ENCODE measurements at regions not wholly inside any gene's neighbourhood (a gene's known extent, or its start where the extent isn't known, plus 50 kb on each side); places are given as distances from the start of the nearest gene placed in this dataset.

DNA sequence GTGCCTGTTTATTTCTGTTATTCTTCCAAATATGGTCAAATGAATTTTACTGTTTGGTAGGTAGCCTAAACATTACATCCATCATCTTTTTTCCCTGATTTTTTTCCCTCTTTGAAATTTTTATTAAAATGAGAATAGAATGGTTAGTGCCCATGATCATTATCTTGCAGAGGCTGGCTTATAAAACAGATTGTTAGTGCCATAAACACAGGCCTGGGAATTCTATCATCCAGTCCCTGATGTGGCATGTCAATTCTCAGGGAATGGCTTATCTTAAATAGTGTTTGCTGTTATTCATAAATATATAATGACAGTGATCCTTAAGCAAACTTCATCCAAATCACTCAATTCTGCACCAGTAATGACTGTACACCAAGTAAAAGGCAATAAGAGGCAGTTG, 207.3 kb downstream of the TUSC7 start:
- Mint-ChIP-seq H3K4me1 (ENCODE audit: unreplicated experiment) (no peaks in the 10 kb centered on the region), H3K9me3 (ENCODE audit: unreplicated experiment) (no peaks in the 10 kb centered on the region), H3K27ac (ENCODE audit: unreplicated experiment) (no peak overlapping the region), H3K27me3 (ENCODE audit: unreplicated experiment) (no peaks in the 10 kb centered on the region), H3K4me3 (ENCODE audit: unreplicated experiment) (no peak overlapping the region), H3K36me3 (ENCODE audit: low read depth, unreplicated experiment) (no peaks in the 10 kb centered on the region)
- DNase-seq (ENCODE audit: low spot score), result no peak
- no peak for TF ChIP-seq CTCF (IDR thresholded peaks at IDR 0.05; ENCODE audit: unreplicated experiment)

- H3K27me3 Mint-ChIP-seq (ENCODE audit: unreplicated experiment), result no peaks in the 10 kb centered on the region
- peaks cover 7% of the 10 kb centered on the region for H3K36me3 Mint-ChIP-seq (ENCODE audit: low read depth, unreplicated experiment)
- H3K9me3 Mint-ChIP-seq (ENCODE audit: unreplicated experiment), result no peaks in the 10 kb centered on the region
- TF ChIP-seq CTCF (IDR thresholded peaks at IDR 0.05; ENCODE audit: unreplicated experiment), result no peak
- no peak overlapping the region for H3K4me3 Mint-ChIP-seq (ENCODE audit: unreplicated experiment)
- no peak overlapping the region for H3K27ac Mint-ChIP-seq (ENCODE audit: unreplicated experiment)
- DNase-seq (ENCODE audit: low spot score), result no peak
- H3K4me1 Mint-ChIP-seq (ENCODE audit: unreplicated experiment), result no peaks in the 10 kb centered on the region
These were observed 211.4 kb downstream of the TUSC7 start for GRCh38 chr3:116920826-116921610.

GRCh38 chr3:116927918-116928317, 218.3 kb downstream of the TUSC7 start:
- DNase-seq (ENCODE audit: low spot score), result no peak
- Mint-ChIP-seq H3K27ac (ENCODE audit: unreplicated experiment) (no peak overlapping the region), H3K36me3 (ENCODE audit: low read depth, unreplicated experiment) (peaks cover 7% of the 10 kb centered on the region), H3K4me1 (ENCODE audit: unreplicated experiment) (no peaks in the 10 kb centered on the region), H3K27me3 (ENCODE audit: unreplicated experiment) (peaks cover 1% of the 10 kb centered on the region), H3K4me3 (ENCODE audit: unreplicated experiment) (no peak overlapping the region), H3K9me3 (ENCODE audit: unreplicated experiment) (no peaks in the 10 kb centered on the region)
- TF ChIP-seq CTCF (IDR thresholded peaks at IDR 0.05; ENCODE audit: unreplicated experiment), result no peak

GRCh38 chr3:116929505-116930222, 220.1 kb downstream of the TUSC7 start:
- Mint-ChIP-seq H3K4me3 (ENCODE audit: unreplicated experiment) (no peak overlapping the region), H3K9me3 (ENCODE audit: unreplicated experiment) (no peaks in the 10 kb centered on the region), H3K4me1 (ENCODE audit: unreplicated experiment) (no peaks in the 10 kb centered on the region), H3K27ac (ENCODE audit: unreplicated experiment) (no peak overlapping the region), H3K27me3 (ENCODE audit: unreplicated experiment) (peaks cover 1% of the 10 kb centered on the region), H3K36me3 (ENCODE audit: low read depth, unreplicated experiment) (peaks cover 4% of the 10 kb centered on the region)
- TF ChIP-seq CTCF (IDR thresholded peaks at IDR 0.05; ENCODE audit: unreplicated experiment), result no peak
- DNase-seq (ENCODE audit: low spot score), result no peak

GRCh38 chr3:116930786-116931185, 221.2 kb downstream of the TUSC7 start:
- no peak for DNase-seq (ENCODE audit: low spot score)
- Mint-ChIP-seq H3K4me3 (ENCODE audit: unreplicated experiment) (no peak overlapping the region), H3K4me1 (ENCODE audit: unreplicated experiment) (no peaks in the 10 kb centered on the region), H3K27ac (ENCODE audit: unreplicated experiment) (no peak overlapping the region), H3K36me3 (ENCODE audit: low read depth, unreplicated experiment) (no peaks in the 10 kb centered on the region), H3K27me3 (ENCODE audit: unreplicated experiment) (peaks cover 1% of the 10 kb centered on the region), H3K9me3 (ENCODE audit: unreplicated experiment) (no peaks in the 10 kb centered on the region)
- TF ChIP-seq CTCF (IDR thresholded peaks at IDR 0.05; ENCODE audit: unreplicated experiment), result no peak
